NCI-H2196 (cell line): ENCODE measurements at regions not wholly inside any gene's neighbourhood (a gene's known extent, or its start where the extent isn't known, plus 50 kb on each side); places are given as distances from the start of the nearest gene placed in this dataset.
"Not testable (repeated sequence)": the region's sequence is repeated elsewhere in the genome, so short reads cannot be mapped to it uniquely, and the experiment has no call there.

Experiments used
- DNase-seq: peaks from one replicate; lab custom pipeline; 2025; ENCODE audit not compliant: unreplicated experiment; lab: John Stamatoyannopoulos, UW

DNA sequence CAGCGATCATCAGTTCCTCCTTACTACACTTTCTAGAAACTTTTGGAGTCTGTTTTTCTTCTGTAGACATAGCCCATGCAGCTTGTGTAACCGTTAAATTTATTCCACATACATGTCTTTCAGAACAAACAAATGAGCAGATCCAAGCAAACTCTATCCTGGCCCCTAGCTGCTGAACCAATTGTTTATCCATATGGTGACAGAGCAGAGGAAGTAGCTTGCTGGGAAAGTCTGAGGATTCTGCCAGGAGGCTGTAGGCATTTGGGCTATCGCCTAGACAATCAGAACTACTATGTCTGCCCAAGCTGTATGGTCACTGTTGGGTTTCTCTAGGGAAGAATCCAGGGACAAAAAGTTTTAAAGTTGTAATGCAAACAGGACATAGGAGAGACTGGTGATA, 343.7 kb downstream of the SPRY2 start:
- no peak for DNase-seq

DNA sequence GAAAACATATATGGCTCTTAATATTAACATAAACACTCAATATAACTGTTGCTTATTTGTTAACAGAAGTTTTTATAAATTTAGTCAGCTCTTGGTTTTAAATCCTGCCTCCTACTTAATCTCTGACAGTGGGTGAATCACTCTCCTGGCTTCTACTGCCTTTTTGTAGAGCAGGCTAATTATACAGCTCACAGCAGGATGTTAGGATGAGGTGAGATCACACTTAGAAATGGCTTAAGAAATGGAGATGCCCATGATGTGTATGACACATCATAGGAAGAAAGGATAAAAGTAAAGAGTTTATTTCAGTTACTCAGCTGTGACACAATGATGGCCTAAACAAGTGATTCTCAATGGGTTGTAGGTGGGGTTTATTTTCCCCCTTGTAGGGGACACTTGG, 345.6 kb downstream of the SPRY2 start:
- no peak for DNase-seq

GRCh38 chr13:79992111-79992510, 348.8 kb downstream of the SPRY2 start:
- no peak for DNase-seq

GRCh38 chr13:79990048-79990447, 350.9 kb downstream of the SPRY2 start:
- DNase-seq, result no peak

- no peak for DNase-seq
Observed at GRCh38 chr13:79989217-79989661, 351.7 kb downstream of the SPRY2 start.

DNA sequence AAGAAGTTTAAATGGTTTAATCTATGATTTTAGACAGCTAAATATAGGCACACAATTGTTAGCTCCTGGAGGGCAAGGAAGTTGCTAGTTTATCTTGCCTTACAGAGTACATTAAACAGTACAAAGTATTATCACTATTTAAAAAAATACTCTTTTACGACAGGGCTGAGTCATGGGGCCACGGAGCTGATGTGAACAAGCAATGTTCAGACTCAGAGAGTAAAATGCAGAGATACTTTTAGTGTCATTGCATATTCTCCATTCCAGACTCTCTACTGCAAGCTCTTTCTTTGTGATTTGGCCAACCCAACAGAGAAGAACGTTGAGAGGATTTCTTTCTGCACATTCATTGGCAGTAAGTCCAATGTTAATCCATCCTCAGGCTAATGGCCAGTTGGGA, 352.4 kb downstream of the SPRY2 start:
- DNase-seq, result no peak

GRCh38 chr13:79987761-79988160, 353.2 kb downstream of the SPRY2 start:
- DNase-seq, result no peak

- DNase-seq, result no peak
Observed at GRCh38 chr13:79987323-79987722, 353.6 kb downstream of the SPRY2 start.

- DNase-seq, result no peak
Observed at GRCh38 chr13:79986890-79987289, 354.0 kb downstream of the SPRY2 start.

- not testable (repeated sequence) for DNase-seq
Observed at GRCh38 chr13:79974935-79975650, 365.8 kb downstream of the SPRY2 start.

DNA sequence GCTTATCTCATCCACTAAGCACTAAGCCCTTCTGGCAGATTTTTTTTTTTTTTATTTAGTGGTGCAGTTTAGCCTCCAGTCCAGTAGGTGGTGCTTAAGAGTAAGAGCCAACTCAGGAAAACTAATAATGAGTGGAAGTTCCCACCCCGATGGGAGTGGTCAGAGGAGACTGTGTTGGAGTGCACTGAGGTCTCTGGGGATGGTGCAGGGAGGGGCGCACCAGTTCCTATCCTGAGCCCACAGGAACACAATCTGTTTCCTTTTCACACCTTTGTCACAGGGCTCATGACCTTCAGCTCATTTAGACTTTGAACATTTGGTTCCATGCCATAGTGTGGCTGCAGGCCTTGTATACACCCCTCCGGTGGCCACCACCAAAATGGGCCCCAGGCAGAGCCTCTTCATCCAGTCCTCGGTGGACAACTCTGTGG, 367.4 kb downstream of the SPRY2 start:
- DNase-seq, result no peak

GRCh38 chr13:79972066-79972569, 368.8 kb downstream of the SPRY2 start:
- no peak for DNase-seq

DNA sequence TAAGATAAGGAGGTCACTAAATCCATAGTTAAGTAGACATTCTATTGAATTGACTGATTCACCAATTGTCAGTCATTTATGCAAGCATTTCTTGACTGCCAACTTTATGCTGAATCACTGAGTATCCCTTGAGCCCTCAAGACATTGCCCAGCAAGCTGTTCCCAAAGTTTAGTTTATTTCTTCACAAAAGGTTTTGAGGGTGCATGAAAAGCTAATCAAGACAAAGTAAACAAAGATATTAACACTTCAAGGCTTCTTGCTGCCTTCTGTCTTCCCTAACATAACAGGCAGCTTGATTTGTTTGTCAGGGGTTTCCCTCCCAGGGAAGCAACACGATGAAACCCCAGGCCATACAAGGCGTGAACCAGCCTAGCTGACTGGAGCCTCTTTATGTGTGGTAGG, 374.4 kb downstream of the SPRY2 start:
- no peak for DNase-seq

DNA sequence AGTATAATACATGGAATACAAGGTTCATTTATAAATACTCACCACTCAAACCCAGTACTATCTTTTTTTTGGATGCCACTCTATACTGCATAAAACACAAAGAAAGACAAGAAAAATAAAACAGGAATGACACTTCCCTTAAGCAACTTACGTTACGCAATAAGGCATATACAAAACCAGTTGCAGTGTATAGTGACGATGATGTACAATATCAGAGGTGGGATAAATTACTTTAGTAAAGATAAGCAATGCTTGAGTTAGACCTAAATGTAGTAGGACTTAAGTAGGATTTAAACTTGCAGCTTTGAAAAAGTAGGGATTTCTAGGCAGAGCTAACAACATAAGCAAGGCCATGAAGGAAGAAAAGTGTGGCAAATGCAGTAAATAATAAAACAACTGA, 374.9 kb downstream of the SPRY2 start:
- DNase-seq, result no peak

DNA sequence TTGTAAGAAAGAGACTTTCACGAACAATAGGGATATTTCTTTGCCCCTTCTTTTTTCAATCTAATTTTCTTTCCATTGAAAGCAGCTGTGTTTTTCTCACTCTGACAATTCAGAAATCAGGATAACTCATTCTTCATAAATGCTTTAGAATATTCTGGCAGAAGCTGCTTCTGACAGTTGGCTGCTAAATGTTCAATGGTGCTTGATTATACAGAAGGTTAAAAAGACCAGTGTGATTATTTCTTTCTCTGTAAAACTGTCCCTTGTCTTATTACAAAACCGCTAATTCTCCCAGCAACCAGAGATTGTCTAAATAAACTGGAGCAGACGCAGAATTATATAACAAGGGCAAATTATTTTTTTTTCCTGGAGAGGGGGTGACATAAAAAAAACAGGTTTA, 394.4 kb downstream of the SPRY2 start:
- no peak for DNase-seq

GRCh38 chr13:79943346-79944023, 397.4 kb downstream of the SPRY2 start:
- DNase-seq, result no peak

DNA sequence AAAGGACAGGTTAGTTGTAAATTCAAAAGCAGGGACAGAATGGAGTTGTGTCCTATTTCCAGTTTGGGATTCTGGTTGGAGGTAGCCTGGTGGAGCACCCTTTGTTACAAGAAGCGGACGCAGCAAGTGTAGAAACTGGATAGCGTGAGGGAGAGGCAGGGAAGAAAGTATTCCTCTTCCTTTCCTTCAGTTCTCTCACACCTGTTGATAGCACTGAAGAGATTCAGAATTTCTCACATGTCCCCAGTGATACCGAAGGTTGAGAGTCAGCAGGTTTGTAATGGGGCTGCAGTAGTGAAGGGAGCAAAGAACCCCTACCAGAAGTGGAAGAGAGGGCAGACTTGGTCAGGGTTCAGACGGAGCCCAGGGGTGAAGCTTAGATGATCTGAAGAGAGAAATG, 399.2 kb downstream of the SPRY2 start:
- no peak for DNase-seq

DNA sequence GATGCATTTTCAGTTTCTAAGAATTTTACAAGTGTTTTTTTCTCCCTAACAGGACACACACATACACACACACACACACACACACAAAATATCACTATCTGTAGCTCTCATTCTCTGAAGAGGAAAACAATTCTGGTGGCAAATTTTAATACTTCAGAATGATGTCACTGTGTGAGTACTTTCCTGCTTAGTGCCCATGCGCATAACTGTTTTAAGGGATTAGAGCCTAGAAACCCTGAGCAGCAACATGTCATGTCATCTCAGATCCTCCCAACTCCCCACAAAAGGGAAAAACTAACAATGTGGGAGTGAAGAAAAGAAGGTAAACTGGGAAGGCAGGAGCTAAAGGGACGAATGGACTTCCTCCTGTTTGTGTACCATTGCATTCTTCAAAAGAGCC, 401.2 kb downstream of the SPRY2 start:
- no peak for DNase-seq

DNA sequence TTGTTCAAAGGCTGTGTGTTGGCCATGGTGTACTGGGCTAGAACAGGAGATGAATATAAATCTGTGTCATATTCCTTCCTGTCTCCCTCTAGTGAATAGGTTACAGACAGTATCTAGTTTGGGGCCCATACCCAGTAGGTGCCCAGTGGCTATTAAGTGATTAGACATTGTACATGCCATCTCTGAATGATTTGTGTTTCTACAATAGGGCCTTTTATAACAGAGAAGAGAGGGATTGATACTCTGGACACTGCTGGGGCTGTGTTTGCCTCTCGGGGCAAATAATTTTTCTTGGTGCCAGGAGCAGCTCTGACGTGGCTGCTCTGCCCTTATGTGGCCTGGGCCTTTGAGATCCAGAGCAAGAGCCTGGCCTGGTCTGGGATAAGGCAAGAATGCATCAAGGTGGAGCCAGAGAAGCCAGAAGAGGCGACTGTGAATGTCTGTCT, 403.1 kb downstream of the SPRY2 start:
- no peak for DNase-seq

GRCh38 chr13:79937311-79937710, 403.6 kb downstream of the SPRY2 start:
- no peak for DNase-seq

DNA sequence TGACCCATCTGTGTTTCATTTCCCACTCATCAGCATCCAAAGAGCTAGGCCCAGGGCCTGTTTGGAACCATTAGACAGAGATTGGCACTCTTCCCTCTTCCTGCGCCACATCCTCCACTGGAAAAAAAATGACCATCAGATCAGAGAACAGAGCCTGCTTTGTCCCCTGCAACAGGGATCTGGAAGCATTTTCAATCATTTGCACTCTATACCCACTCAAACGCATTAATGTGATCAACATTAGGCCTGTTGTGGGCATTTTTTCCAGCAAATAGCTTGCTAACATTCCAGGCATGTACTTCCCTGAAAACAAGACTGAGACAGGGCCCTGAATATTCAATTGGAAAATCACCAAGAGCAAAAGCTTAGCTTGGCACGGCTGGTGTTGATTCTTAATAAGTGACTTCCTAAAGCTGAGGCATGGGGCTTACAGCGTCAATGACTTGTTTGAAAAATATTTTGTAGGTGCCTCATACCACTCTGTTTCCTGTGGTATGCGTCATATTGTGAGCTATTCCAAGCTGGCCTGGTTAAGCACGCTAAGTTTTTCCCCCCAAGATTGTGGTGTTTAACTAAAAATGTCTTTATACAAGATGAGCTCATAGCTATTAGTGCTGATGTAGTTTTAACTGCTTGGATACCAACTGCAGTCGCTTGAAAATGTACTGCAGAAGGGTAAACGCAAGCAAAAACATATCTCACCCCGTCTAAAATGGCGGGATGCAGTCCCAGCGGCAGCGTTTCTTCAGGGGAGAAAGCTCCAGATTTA, 404.4 kb downstream of the SPRY2 start:
- no peak for DNase-seq

GRCh38 chr13:79935121-79935520, 405.8 kb downstream of the SPRY2 start:
- no peak for DNase-seq
